ENCODE measurements at regions not wholly inside any gene's neighbourhood (a gene's known extent, or its start where the extent isn't known, plus 50 kb on each side); places are given as distances from the start of the nearest gene placed in this dataset.

GRCh38 chr6:95865857-95866256 lies 149.9 kb upstream of the FUT9 start:
- intact Hi-C loops (cut with micrococcal nuclease), result no loop called here

More at GRCh38 chr6:95865857-95866256, 149.9 kb upstream of the FUT9 start:
- H3K9me1 ChIP-seq (ENCODE audit: control insufficient read depth, insufficient read depth, low read length), result no peaks in the 10 kb centered on the region
- H4K20me1 ChIP-seq (replicated peaks; ENCODE audit: control insufficient read depth, insufficient read depth, low read length), result no peaks in the 10 kb centered on the region
- FAIRE-seq (no peak), ATAC-seq (no peak), DNase-seq (ENCODE audit: extremely low read depth in 1 of 4, low spot score in 3 of 4) (no peak)
- TF ChIP-seq ATF7 (IDR thresholded peaks at IDR 0.05) (no peak), ASH1L (IDR thresholded peaks at IDR 0.05; ENCODE audit: borderline replicate concordance, low read depth, partially characterized antibody) (no peak), E2F3 (CRISPR knock-in tag; IDR thresholded peaks at IDR 0.05) (no peak), ZNF398 (CRISPR knock-in tag; IDR thresholded peaks at IDR 0.05) (no peak), ATF1 (CRISPR knock-in tag; IDR thresholded peaks at IDR 0.05) (no peak), ATF1 (tag; IDR thresholded peaks at IDR 0.05) (no peak), ZNF280B (CRISPR knock-in tag; IDR thresholded peaks at IDR 0.05) (no peak), CEBPB (tag; IDR thresholded peaks at IDR 0.05) (peak; percentile 73), ELK1 (CRISPR knock-in tag; IDR thresholded peaks at IDR 0.05) (no peak), ZNF76 (CRISPR knock-in tag; IDR thresholded peaks at IDR 0.05; ENCODE audit: borderline replicate concordance) (no peak), MNT (conservative IDR thresholded peaks at IDR 0.05) (no peak), ELF4 (CRISPR knock-in tag; IDR thresholded peaks at IDR 0.05) (no peak), NR2F6 (CRISPR knock-in tag; IDR thresholded peaks at IDR 0.05) (no peak), MTF1 (CRISPR knock-in tag; IDR thresholded peaks at IDR 0.05; ENCODE audit: borderline replicate concordance) (no peak), DLX4 (CRISPR knock-in tag; IDR thresholded peaks at IDR 0.05) (no peak), CEBPG (CRISPR knock-in tag; IDR thresholded peaks at IDR 0.05) (no peak), CEBPG (tag; conservative IDR thresholded peaks at IDR 0.05 in 1 of 2, IDR thresholded peaks at IDR 0.05 in 1 of 2) (peak in 1 of 2 experiments; percentile 89; a peak in 2 of 4 replicates), ZNF785 (CRISPR knock-in tag; IDR thresholded peaks at IDR 0.05) (no peak)
- H3K4me3 ChIP-seq, result no peak overlapping the region
- no peak overlapping the region for H2AFZ ChIP-seq (ENCODE audit: low read depth, low read length)
- BruUV-seq (replicated peaks), result no TSS peak
- H3K9me3 ChIP-seq (replicated peaks; ENCODE audit: control insufficient read depth, insufficient read depth, low read depth, low read length), result no peaks in the 10 kb centered on the region; the same call in 1 of the 2 replicates
- POLR2A ChIA-PET, result no interaction called here
- H3K4me1 ChIP-seq (replicated peaks in 1 of 2; ENCODE audit: control insufficient read depth in 2 of 2, insufficient read depth in 2 of 2, low read length in 2 of 2), result no peaks in the 10 kb centered on the region
- no peak overlapping the region for H3K27ac ChIP-seq (ENCODE audit: extremely low read depth, low read depth, low read length)
- H3K36me3 ChIP-seq (ENCODE audit: control insufficient read depth, insufficient read depth, low read length), result no peaks in the 10 kb centered on the region
- H3K27me3 ChIP-seq (ENCODE audit: control insufficient read depth in 2 of 2, insufficient read depth in 2 of 2, low read length in 2 of 2), result no peaks in the 10 kb centered on the region
- no peak overlapping the region for H3K4me2 ChIP-seq (ENCODE audit: insufficient read depth, low read length)
- H3K79me2 ChIP-seq (ENCODE audit: control insufficient read depth, insufficient read depth, low read length), result no peaks in the 10 kb centered on the region
- in situ Hi-C loops (cut with MboI), result no loop called here
- no peak overlapping the region for H3K9ac ChIP-seq (ENCODE audit: insufficient read depth in 1 of 2, low read depth in 2 of 2, low read length in 2 of 2)
- CTCF ChIA-PET (ENCODE audit: low intra/inter-chr PET ratio), result no interaction called here
